Mucosa of descending colon (tissue), 3 donors: ENCODE measurements at regions not wholly inside any gene's neighbourhood (a gene's known extent, or its start where the extent isn't known, plus 50 kb on each side); places are given as distances from the start of the nearest gene placed in this dataset.

Source experiments
- ATAC-seq: fragments of 200-7000 bp; cut with Tn5 transposase; one replicate; pipeline ENCODE4 v1.9.1; 2020; ENCODE audit warnings: mild to moderate bottlenecking, moderate library complexity
- DNase-seq, 3 donors: peaks; one replicate each; pipeline ENCODE4 v3.0.0-alpha.2; 2020
- H3K36me3 ChIP-seq: fragments of 200-600 bp; one replicate; pipeline ENCODE4 v1.8.0; 2021; ENCODE audit warnings: low read depth, mild to moderate bottlenecking
- H3K4me1 ChIP-seq: fragments of 200-600 bp; one replicate; pipeline ENCODE4 v1.8.0; 2021; ENCODE audit warnings: low read depth, mild to moderate bottlenecking
- H3K4me3 ChIP-seq: fragments of 200-600 bp; one replicate; pipeline ENCODE4 v1.8.0; 2021; ENCODE audit warnings: mild to moderate bottlenecking
- H3K9me3 ChIP-seq: fragments of 200-600 bp; one replicate; pipeline ENCODE4 v1.8.0; 2021; ENCODE audit warnings: mild to moderate bottlenecking
- CTCF ChIP-seq: fragments of 200-600 bp; IDR thresholded peaks from one replicate; pipeline ENCODE4 v1.8.0; 2022; ENCODE audit warnings: antibody characterized with exemption, mild to moderate bottlenecking
- intact Hi-C, 2 donors: fragments of 100-400 bp; cut with DNase I in 1 of 2; cut with micrococcal nuclease in 1 of 2; formaldehyde crosslinking; loops; one replicate each; pipeline versions ENCODE4 v1.11.0 to v1.11.1; 2022; cut with DNase I, micrococcal nuclease
- donor health status: DM: no; HTN: no; CAD: no; lungs with moderate emphysema.
- donor health status: DM: no; HTN: no; CAD: no.
- donor health status: DM: no; HTN: yes; CAD: no.

DNA sequence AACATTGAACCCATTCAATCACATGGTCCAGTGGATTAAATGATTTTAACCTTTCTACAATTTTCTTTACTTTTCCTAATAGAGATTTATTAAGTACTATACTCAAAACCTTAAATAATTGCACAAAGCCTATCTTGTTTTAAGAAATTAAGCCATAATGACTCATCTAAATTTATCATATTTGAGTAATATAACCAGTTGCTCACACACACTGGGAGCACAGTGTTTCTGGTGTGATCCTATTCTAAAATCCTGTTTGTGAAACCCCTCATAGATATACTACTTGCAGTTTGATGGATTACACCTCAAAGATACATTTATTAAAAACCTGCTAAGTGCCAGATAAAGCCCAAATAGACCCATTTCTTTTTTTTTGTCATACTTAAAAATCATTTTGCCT is 668.3 kb upstream of the CDH18 start:
- intact Hi-C loops: no loop called here
- no peaks in the 10 kb centered on the region for H3K36me3 ChIP-seq
- DNase-seq: no peak
- peaks cover 28% of the 10 kb centered on the region for H3K9me3 ChIP-seq
- ATAC-seq: no peak
- H3K4me1 ChIP-seq: no peaks in the 10 kb centered on the region
- H3K4me3 ChIP-seq: no peak overlapping the region
- TF ChIP-seq CTCF: no peak

DNA sequence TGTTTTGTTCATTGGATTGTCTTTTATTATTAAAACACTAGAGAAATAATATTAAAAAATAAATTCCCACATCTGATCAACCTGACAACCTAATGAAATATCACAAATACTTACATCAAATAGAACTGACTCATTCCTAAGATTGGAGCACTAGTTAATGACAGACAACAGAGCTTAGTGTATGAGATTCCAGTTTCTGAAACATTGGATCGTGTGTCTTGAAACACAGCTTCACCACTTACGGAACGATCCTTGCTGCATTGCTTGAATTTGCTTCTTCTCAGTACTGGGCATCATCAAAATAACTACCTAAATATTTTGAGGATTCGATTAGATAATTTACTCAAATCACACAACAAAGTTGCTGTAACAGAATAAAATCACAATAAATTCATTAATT is 667.2 kb upstream of the CDH18 start:
- no peaks in the 10 kb centered on the region for H3K36me3 ChIP-seq
- ATAC-seq (no peak), DNase-seq (no peak)
- no peak for TF ChIP-seq CTCF
- peaks cover 28% of the 10 kb centered on the region for H3K9me3 ChIP-seq
- intact Hi-C loops: no loop called here
- H3K4me3 ChIP-seq: no peak overlapping the region
- H3K4me1 ChIP-seq: no peaks in the 10 kb centered on the region

DNA sequence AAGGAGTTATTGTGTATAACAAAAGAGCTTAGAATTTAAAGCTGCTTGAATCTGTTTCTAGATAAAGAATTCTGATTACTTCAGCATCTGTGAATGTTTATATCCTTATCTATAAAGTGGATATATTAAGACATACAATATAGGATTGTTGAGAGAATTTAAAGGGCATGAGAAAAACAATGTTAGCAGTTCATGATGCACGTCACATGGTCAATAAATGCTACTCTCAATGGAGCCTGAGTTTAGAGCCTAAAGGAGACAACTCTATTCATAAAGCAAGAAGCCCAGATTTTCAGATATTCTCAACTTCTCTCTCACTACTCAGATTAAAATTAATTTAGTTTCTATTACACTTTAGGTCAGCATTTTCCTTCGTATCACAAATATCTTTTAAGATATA is 666.7 kb upstream of the CDH18 start:
- Histone ChIP-seq H3K9me3 (peaks cover 28% of the 10 kb centered on the region), H3K36me3 (no peaks in the 10 kb centered on the region), H3K4me1 (no peaks in the 10 kb centered on the region), H3K4me3 (no peak overlapping the region)
- intact Hi-C loops: no loop called here
- ATAC-seq: no peak
- no peak for TF ChIP-seq CTCF
- DNase-seq: no peak

- Histone ChIP-seq H3K36me3 (no peaks in the 10 kb centered on the region), H3K4me3 (no peak overlapping the region), H3K4me1 (no peaks in the 10 kb centered on the region), H3K9me3 (peaks cover 33% of the 10 kb centered on the region)
- ATAC-seq (no peak), DNase-seq (no peak)
- intact Hi-C loops: no loop called here
- no peak for TF ChIP-seq CTCF
Measured at GRCh38 chr5:20654033-20654432, 666.0 kb upstream of the CDH18 start.

GRCh38 chr5:20649966-20650365 is 662.0 kb upstream of the CDH18 start:
- DNase-seq (no peak), ATAC-seq (no peak)
- Histone ChIP-seq H3K4me1 (no peaks in the 10 kb centered on the region), H3K4me3 (no peak overlapping the region), H3K9me3 (peaks cover 45% of the 10 kb centered on the region), H3K36me3 (no peaks in the 10 kb centered on the region)
- no peak for TF ChIP-seq CTCF
- intact Hi-C loops: no loop called here

DNA sequence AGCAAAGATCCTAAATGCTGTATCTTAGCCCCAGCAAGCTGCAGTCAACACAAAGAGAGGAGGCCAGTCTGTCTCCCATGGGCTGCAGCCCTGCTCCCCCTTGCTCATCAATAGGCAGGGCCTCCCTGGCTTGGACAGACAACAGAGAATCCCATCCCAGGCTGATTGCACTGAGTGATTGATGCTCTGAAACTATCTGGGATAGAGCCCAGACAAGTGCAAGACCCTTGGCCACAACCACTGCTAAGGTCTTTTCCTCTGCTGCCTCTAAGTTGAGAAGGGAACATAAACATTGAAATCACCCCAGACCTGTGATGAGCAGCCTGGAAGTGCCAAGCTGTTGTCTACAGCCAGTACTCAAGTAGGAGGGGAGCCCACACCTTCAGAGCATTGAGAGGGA is 661.0 kb upstream of the CDH18 start:
- intact Hi-C loops: no loop called here
- no peak for ATAC-seq
- H3K9me3 ChIP-seq: peaks cover 46% of the 10 kb centered on the region

More for the DNA sequence above, 661.0 kb upstream of the CDH18 start:
- DNase-seq: no peak
- no peak for TF ChIP-seq CTCF
- H3K36me3 ChIP-seq: no peaks in the 10 kb centered on the region
- no peak overlapping the region for H3K4me3 ChIP-seq
- no peaks in the 10 kb centered on the region for H3K4me1 ChIP-seq
